ENCODE measurements at regions not wholly inside any gene's neighbourhood (a gene's known extent, or its start where the extent isn't known, plus 50 kb on each side); places are given as distances from the start of the nearest gene placed in this dataset.

GRCh38 chr21:38716942-38717341, 88.8 kb upstream of the ETS2 start:
- H3K36me3 ChIP-seq (ENCODE audit: control insufficient read depth, insufficient read depth, low read length) = no peaks in the 10 kb centered on the region
- no peaks in the 10 kb centered on the region for H3K27me3 ChIP-seq (ENCODE audit: control insufficient read depth, insufficient read depth, low read length)
- DNase-seq (ENCODE audit: low read depth) = no peak
- TF ChIP-seq CTCF (IDR thresholded peaks at IDR 0.05; ENCODE audit: insufficient read depth, low read length, poor library complexity, severe bottlenecking) = no peak
- H3K4me3 ChIP-seq (ENCODE audit: low read depth, low read length) = no peak overlapping the region

GRCh38 chr21:38718481-38718880, 87.2 kb upstream of the ETS2 start:
- no peaks in the 10 kb centered on the region for H3K27me3 ChIP-seq (ENCODE audit: control insufficient read depth, insufficient read depth, low read length)
- H3K4me3 ChIP-seq (ENCODE audit: low read depth, low read length) = no peak overlapping the region
- H3K36me3 ChIP-seq (ENCODE audit: control insufficient read depth, insufficient read depth, low read length) = no peaks in the 10 kb centered on the region
- no peak for TF ChIP-seq CTCF (IDR thresholded peaks at IDR 0.05; ENCODE audit: insufficient read depth, low read length, poor library complexity, severe bottlenecking)
- no peak for DNase-seq (ENCODE audit: low read depth)

GRCh38 chr21:38720074-38720473, 85.7 kb upstream of the ETS2 start:
- TF ChIP-seq CTCF (IDR thresholded peaks at IDR 0.05; ENCODE audit: insufficient read depth, low read length, poor library complexity, severe bottlenecking) = no peak
- no peak for DNase-seq (ENCODE audit: low read depth)
- no peak overlapping the region for H3K4me3 ChIP-seq (ENCODE audit: low read depth, low read length)

GRCh38 chr21:38721055-38721454, 84.7 kb upstream of the ETS2 start:
- H3K36me3 ChIP-seq (ENCODE audit: control insufficient read depth, insufficient read depth, low read length) = no peaks in the 10 kb centered on the region
- TF ChIP-seq CTCF (IDR thresholded peaks at IDR 0.05; ENCODE audit: insufficient read depth, low read length, poor library complexity, severe bottlenecking) = no peak
- H3K4me3 ChIP-seq (ENCODE audit: low read depth, low read length) = no peak overlapping the region
- no peaks in the 10 kb centered on the region for H3K27me3 ChIP-seq (ENCODE audit: control insufficient read depth, insufficient read depth, low read length)
- no peak for DNase-seq (ENCODE audit: low read depth)

More at GRCh38 chr21:38720074-38720473, 85.7 kb upstream of the ETS2 start:
- no peaks in the 10 kb centered on the region for H3K36me3 ChIP-seq (ENCODE audit: control insufficient read depth, insufficient read depth, low read length)
- no peaks in the 10 kb centered on the region for H3K27me3 ChIP-seq (ENCODE audit: control insufficient read depth, insufficient read depth, low read length)

GRCh38 chr21:38721958-38722357, 83.8 kb upstream of the ETS2 start:
- no peak for TF ChIP-seq CTCF (IDR thresholded peaks at IDR 0.05; ENCODE audit: insufficient read depth, low read length, poor library complexity, severe bottlenecking)
- no peak overlapping the region for H3K4me3 ChIP-seq (ENCODE audit: low read depth, low read length)
- no peaks in the 10 kb centered on the region for H3K27me3 ChIP-seq (ENCODE audit: control insufficient read depth, insufficient read depth, low read length)
- DNase-seq (ENCODE audit: low read depth) = no peak
- no peaks in the 10 kb centered on the region for H3K36me3 ChIP-seq (ENCODE audit: control insufficient read depth, insufficient read depth, low read length)
